LNCAP (cell line): ENCODE measurements at regions not wholly inside any gene's neighbourhood (a gene's known extent, or its start where the extent isn't known, plus 50 kb on each side); places are given as distances from the start of the nearest gene placed in this dataset.

Experiments used
- TF ChIP-seq, protein P1 (sequence below): fragments of 450-650 bp; IDR thresholded peaks from 2 replicates; pipeline ENCODE4 v1.5.1; 2017; ENCODE audit warnings: mild to moderate bottlenecking

DNA sequence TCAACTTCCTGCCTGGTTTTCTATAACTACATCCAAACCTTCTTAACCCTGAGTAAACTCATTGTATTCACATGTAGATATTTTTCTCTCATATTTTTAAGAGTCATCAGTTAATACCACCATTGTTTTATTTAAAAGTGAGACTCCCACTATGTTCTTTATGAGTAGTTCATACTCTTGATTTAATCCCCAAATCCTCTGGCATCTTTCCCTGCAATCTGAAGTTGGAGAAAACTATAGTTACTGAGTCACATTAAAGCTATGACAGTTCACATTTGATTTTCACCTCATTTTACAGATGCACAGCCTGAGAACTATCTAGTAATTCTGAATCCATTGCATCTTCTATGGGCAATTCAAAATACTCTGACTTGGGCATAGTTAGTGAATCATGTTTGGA, 1358.7 kb upstream of the NRXN1 start:
- TF ChIP-seq, protein P1, sequence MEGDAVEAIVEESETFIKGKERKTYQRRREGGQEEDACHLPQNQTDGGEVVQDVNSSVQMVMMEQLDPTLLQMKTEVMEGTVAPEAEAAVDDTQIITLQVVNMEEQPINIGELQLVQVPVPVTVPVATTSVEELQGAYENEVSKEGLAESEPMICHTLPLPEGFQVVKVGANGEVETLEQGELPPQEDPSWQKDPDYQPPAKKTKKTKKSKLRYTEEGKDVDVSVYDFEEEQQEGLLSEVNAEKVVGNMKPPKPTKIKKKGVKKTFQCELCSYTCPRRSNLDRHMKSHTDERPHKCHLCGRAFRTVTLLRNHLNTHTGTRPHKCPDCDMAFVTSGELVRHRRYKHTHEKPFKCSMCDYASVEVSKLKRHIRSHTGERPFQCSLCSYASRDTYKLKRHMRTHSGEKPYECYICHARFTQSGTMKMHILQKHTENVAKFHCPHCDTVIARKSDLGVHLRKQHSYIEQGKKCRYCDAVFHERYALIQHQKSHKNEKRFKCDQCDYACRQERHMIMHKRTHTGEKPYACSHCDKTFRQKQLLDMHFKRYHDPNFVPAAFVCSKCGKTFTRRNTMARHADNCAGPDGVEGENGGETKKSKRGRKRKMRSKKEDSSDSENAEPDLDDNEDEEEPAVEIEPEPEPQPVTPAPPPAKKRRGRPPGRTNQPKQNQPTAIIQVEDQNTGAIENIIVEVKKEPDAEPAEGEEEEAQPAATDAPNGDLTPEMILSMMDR: no peak

DNA sequence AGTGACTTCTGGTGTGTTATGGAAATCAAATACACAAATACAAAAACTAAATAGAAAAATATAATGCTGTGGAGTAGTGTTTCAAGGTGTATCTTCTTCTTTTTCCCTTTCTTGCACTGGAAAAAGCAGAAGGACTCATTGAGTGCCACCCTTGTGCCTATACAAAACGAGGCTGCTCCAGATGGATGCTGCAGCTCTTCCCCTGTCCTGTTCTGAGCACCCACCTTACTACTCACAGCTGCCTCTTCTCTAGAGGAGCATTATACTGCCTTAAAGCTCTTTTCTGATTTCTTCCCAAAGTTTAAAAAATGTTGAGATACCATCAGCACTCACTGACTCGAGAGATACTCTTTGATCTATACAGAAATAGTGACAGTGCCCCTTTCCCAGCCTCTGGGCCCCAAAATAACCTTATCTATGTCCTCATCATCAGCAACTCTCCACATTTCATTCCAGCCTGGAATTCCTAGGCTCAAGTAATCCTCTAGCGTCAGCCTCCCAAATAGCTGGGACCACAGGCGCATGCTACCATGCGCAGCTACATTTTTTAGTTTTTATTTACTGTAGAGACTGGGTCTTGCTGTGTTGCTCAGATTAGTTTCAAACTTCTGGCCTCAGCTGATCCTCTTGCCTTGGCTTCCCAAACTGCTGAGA, 1356.1 kb upstream of the NRXN1 start:
- TF ChIP-seq, protein P1: no peak

DNA sequence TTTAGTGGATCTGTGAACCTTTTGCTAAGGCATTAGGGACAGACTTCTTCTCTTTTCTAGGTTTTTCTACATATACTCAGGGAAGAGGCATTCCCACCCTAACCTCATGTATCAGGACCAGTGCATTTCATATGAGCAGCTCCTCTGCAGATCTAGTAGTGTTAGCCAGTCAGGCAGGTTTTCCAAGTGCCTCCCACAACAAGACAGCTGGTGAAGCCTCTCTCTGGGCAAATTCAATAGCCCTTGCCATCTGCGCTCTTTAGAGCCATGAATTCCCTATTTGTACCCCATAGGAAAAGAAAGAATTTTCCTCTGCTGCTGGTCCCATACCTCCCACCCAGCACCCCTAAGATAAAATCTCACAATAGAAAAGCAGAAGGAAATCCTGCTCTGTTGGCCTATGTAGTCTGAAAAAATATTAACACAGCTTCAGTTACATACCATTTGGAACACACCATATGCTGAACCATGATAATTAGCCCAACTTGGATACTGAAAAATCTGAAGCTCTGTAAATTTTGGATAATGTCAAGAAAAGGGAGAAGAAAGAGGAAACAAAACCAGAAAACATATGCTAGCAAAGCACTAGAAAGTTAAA, 1354.6 kb upstream of the NRXN1 start:
- TF ChIP-seq, protein P1: no peak

DNA sequence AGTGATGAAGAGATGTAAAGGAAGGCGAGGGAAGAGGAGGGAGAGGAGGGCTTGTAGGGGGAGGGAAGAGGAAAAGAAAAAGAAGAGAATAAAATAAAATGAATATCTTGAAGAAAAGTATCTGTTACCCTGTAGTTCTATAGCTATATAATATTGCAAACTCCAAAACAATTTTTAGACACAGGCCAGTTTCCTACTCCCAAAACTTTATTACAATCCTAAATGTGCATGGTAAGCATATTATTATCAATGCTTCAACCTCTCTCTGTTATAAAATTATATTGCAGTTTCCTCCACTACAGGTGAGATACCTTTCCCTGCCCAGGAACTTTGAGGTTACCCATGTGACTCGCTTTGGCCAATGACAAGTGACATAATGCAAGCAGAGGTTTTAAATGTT, 1351.6 kb upstream of the NRXN1 start:
- TF ChIP-seq, protein P1: no peak

DNA sequence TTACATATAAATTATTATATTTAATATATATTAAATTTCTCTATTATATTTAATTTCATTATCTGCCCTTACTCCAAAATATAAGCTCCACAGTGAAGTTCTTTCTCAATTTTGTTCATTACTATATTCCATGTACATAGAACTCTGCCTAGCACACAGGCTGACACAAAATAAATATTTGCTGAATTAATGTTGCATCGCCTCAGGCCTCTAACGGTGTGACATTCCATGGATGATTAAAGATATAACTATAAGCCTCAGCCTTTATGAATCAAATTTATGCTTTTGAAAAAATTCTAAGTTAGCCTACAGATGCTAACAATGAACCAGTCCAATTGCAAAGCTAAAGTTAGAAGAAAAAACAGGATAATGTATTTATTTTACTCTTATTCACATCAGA, 1337.2 kb upstream of the NRXN1 start:
- TF ChIP-seq, protein P1: no peak

DNA sequence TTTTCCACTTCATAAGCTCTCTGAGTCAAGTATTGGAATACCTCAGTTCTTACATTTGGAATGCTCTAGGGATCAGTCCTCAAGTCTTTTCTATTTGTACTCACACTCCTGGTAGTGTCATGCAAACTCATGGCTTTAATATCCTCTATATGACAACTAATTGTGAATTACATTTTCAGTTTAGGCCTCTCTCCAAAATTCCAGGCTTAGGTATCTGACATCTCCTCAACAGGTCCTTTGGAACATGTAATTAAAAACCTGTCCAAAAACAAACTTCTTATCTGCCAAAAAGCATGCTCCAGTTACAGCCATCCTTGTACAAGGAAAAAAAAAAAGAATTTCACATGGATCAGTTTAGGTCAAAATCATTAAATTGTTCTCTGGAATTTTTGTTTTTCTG, 1336.2 kb upstream of the NRXN1 start:
- TF ChIP-seq, protein P1: no peak

DNA sequence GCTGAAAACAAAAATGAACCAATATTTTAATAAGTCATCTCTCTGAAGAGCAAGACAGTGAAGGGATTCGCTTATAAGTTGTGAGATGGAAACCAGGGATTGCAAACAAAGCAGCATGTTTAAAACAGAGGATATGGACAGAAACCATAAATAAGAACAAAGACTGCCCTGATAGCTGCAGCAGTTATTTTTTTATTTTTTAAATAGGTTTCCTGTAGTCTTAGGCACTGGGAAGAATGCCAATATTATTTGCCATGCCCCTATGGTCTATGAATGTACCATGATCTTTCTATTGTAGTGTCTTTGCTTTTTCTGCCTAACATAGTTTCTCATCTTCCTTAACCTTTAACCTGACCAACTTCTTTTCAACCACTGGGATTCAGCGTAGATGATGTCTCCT, 1334.0 kb upstream of the NRXN1 start:
- TF ChIP-seq, protein P1: no peak
